HCT116 (cell line): ENCODE measurements at regions not wholly inside any gene's neighbourhood (a gene's known extent, or its start where the extent isn't known, plus 50 kb on each side); places are given as distances from the start of the nearest gene placed in this dataset.

ENCODE experiments used
- EGR1 ChIP-seq: IDR thresholded peaks from 2 replicates; pipeline ENCODE4 v1.6.1; 2012; ENCODE audit warnings: low read depth
- EZH2 ChIP-seq: fragments of 200-600 bp; sonication (generic); IDR thresholded peaks from 2 replicates; pipeline ENCODE4 v1.6.1; 2017; ENCODE audit warnings: antibody characterized with exemption, mixed run types
- EZH2phosphoT487 ChIP-seq: fragments of 200-600 bp; IDR thresholded peaks from 2 replicates; pipeline ENCODE4 v1.6.1; 2018; ENCODE audit warnings: antibody characterized with exemption, borderline replicate concordance
- RAD21 ChIP-seq: IDR thresholded peaks from 2 replicates; pipeline ENCODE4 v1.6.1; 2012; ENCODE audit warnings: low read depth, mild to moderate bottlenecking
- SRF ChIP-seq: IDR thresholded peaks from 2 replicates; pipeline ENCODE4 v1.6.1; 2012; ENCODE audit warnings: low read depth
- TF ChIP-seq, protein P1 (sequence below), 3 experiments: fragments of 200-600 bp in 1 of 3; sonication (generic) in 1 of 3; IDR thresholded peaks in 2 of 3; conservative IDR thresholded peaks in 1 of 3; 2 replicates each; pipeline ENCODE4 v1.5.1; 2012 to 2017; ENCODE audit warnings: low read depth in 2 of 3, low read length in 2 of 3, antibody characterized with exemption in 1 of 3, borderline replicate concordance in 1 of 3, control low read depth in 1 of 3, mild to moderate bottlenecking in 1 of 3, mixed read lengths in 1 of 3, mixed run types in 1 of 3, moderate library complexity in 1 of 3; ENCODE audit not compliant: insufficient read depth in 1 of 3

DNA sequence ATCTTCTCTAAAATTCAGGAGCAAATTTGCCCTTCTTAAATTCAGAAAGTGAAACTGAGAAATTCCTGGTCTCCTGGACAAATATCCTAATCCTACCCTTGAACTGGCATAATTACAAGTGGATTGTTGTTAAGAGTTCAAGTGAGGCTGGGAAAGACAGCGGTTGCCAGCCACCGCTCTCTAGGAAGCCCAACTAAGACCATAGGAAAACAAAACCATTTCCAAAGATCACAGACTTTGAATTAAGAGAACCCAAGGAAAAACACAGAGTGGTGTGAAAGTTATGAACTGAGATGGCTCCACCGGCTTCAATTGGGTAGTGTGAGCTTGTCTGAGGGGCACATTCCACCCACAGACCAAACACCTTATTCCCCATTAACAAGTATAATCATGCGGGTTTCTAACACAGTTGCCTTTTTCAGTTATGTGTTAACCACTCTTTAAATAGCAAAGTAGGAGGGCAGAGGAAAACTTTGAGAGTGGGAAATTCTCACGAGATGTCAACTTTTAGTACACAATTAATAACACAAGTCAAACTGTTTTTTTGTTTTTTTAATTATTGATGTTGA, 1628.8 kb upstream of the SEL1L start:
- TF ChIP-seq, protein P1, sequence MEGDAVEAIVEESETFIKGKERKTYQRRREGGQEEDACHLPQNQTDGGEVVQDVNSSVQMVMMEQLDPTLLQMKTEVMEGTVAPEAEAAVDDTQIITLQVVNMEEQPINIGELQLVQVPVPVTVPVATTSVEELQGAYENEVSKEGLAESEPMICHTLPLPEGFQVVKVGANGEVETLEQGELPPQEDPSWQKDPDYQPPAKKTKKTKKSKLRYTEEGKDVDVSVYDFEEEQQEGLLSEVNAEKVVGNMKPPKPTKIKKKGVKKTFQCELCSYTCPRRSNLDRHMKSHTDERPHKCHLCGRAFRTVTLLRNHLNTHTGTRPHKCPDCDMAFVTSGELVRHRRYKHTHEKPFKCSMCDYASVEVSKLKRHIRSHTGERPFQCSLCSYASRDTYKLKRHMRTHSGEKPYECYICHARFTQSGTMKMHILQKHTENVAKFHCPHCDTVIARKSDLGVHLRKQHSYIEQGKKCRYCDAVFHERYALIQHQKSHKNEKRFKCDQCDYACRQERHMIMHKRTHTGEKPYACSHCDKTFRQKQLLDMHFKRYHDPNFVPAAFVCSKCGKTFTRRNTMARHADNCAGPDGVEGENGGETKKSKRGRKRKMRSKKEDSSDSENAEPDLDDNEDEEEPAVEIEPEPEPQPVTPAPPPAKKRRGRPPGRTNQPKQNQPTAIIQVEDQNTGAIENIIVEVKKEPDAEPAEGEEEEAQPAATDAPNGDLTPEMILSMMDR (IDR thresholded peaks at IDR 0.05 in 2 of 3, conservative IDR thresholded peaks at IDR 0.05 in 1 of 3; ENCODE audit: borderline replicate concordance in 1 of 3, insufficient read depth in 1 of 3, low read depth in 2 of 3, low read length in 2 of 3): no peak
- TF ChIP-seq EZH2phosphoT487: no peak
- TF ChIP-seq EZH2: no peak
- no peak for TF ChIP-seq SRF
- no peak for TF ChIP-seq EGR1
- TF ChIP-seq RAD21: no peak
